ENCODE measurements at regions not wholly inside any gene's neighbourhood (a gene's known extent, or its start where the extent isn't known, plus 50 kb on each side); places are given as distances from the start of the nearest gene placed in this dataset.

GRCh38 chr21:39105341-39105765 is 77.9 kb downstream of the PSMG1 start:
- no peak for DNase-seq

- no peak for DNase-seq
These were observed 78.3 kb downstream of the PSMG1 start for GRCh38 chr21:39104911-39105310.

- DNase-seq: no peak
These were observed 79.6 kb downstream of the PSMG1 start for GRCh38 chr21:39103689-39104088.

- DNase-seq: no peak
These were observed 83.4 kb downstream of the PSMG1 start for GRCh38 chr21:39099859-39100258.

DNA sequence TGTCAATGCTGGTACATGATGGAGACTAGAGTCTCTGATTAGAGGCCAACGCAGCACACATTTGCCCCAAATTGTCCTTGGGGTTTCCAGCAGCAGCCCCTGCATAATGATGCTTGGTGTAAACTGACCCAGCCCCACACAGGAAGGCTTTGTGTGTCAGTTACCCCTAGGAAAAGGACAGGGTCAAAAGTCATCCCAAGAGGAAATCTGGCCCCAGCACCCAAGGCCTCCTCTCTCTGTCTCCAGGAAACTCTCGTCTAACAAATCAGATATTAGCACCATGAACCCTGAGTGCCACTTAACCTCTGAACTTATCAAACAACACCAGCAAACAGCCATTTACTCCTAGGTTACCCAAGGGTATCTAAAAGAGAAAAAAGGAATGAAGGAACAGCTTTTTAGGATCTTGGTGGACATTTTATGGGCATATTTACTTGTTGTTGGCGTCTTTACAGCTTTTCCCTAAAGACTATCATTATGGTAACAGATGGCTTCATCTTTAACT is 84.5 kb downstream of the PSMG1 start:
- DNase-seq: no peak

DNA sequence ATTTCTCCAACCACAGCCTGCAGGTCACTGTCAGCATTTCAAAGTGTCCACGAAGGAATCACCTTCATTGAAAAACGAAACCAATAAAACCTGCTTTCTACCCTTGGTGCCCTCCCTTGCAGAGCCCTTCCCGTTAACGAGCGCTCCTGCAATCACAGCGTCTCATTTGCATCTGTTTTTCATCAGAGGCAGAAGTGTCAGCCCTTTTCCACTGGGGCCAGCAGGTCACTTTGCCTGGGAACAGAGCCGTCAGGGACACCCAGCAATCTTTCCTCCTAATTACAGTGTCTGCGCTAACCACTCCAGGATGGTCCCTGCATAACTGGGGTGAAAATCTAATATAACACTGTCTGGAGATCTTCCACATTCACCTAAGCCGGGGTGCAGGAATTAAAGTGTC is 85.3 kb downstream of the PSMG1 start:
- DNase-seq: no peak

DNA sequence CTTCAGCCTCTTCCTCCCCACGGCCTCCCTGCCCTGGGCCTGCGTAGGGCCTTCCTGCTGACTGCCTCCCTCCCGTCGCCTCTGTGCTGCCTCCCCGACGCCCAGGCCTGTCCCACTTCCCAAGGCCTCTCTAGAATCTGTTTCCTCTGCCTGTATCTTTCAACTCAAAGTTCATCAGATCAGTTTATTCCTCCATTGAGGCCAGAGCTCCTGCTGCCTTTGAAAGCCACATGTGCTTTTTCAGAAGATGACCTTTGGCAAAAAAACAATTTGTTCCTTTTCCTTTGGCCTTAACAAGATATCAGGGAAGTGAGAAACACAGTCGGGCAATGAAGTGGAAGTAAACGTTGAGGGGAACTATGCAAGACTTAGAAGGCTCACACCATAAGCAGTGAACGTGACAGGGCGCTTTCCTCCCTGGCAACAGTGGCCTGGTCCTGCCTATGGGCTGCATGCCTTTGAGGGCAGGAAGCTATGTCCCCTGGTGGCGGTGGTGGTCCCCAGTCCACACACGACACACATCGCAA is 85.9 kb downstream of the PSMG1 start:
- DNase-seq: peak in 1 of 2 donors; percentile 51

- no peak for DNase-seq
These were observed 86.5 kb downstream of the PSMG1 start for GRCh38 chr21:39096754-39097153.

- DNase-seq: no peak
These were observed 87.6 kb downstream of the PSMG1 start for GRCh38 chr21:39095681-39096080.

- DNase-seq: no peak
These were observed 88.2 kb downstream of the PSMG1 start for GRCh38 chr21:39094847-39095579.

- peak; percentile 31 to 62 for DNase-seq
These were observed 89.0 kb downstream of the PSMG1 start for GRCh38 chr21:39094087-39094780.

DNA sequence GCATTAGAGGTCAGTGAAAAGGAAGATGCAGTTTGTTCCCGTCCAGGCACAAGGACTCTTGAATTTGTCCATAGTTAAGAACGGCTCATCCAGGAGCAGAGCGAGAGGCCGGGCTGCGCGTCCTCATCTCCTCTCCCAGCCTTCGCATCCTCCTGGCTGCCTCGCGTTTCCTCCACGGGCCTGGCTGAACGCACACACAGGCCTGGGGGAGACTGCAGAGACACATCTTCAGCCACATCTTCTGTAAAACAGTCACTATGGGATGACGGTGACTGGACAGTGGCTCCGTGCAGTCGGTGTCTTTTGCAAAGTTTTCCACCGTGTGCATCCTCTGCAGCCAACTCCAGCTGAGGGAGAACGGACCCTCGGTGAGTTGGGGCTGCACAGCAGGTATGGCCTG is 89.7 kb downstream of the PSMG1 start:
- no peak for DNase-seq

- no peak for DNase-seq
These were observed 94.3 kb downstream of the PSMG1 start for GRCh38 chr21:39088831-39089380.

DNA sequence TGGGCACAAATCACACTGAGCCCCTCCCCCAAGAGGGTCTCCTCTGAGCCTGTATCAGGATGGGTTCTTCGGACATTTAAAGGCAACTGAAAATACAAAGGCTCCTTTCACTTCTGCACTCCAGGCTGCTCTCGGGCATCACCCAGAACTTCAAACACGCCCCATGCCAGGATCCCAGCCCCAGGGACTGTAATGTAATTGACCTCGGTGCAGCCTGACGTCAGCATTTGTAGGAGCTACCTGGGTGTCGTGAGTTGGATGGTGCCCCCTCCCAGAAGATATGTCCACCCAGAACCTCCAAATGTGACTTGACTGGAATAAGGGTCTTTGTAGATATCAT is 95.2 kb downstream of the PSMG1 start:
- DNase-seq: no peak

DNA sequence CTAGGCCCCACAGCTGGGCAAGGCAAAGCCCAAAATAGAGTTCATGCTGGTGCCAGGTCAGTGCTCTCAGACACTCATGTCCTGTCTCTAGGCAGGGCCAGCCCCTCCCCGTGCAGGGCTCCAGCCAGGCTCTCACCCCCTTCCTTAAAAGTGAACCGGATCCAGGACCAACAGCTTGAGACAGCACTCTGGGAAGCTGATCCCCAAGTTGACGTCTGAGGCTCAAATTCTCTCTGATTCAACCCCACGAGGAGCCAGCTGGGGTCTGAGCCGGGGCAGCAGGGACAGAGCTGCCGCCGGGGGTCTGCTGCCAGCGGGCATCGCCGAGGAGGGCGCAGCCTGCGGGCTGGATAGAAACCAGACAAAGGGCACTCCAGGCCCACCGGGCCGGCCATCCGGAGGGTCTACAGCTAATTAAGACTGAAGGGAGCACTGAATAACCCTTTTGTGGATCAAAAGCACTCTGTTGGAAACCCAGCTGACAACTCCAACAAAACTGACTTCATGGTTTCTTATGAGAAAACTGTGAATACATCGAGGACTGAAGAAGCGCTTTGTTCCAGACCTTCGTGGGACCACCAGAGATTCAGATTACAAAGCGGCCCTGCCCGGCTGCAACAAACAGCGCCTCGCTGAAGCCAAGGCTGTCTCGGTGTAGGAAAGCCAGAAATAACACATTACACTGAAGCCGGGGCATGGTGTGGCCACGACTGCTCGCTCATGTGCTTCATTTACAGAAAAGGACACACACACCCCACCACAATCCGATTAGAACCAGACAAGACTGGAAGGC is 95.8 kb downstream of the PSMG1 start:
- DNase-seq: no peak

DNA sequence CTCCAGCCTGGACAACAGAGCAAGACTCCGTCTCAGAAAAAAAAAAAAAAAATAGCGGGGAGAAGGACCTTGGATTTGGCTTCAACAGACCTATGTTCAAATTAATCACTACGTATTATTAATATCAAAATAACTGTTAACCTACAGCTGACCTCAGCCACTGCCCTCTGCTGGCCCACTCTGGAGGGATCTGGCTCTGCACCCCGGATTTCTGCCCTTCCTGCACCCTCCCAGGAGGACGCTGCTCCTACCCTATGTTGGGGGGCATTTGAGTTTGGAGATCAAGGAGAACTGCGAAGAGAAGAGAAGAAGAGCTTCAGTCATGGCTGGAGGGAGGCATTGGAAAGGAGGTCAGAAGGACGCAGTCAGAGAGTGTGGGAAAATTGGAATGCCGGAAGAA is 96.7 kb downstream of the PSMG1 start:
- no peak for DNase-seq

DNA sequence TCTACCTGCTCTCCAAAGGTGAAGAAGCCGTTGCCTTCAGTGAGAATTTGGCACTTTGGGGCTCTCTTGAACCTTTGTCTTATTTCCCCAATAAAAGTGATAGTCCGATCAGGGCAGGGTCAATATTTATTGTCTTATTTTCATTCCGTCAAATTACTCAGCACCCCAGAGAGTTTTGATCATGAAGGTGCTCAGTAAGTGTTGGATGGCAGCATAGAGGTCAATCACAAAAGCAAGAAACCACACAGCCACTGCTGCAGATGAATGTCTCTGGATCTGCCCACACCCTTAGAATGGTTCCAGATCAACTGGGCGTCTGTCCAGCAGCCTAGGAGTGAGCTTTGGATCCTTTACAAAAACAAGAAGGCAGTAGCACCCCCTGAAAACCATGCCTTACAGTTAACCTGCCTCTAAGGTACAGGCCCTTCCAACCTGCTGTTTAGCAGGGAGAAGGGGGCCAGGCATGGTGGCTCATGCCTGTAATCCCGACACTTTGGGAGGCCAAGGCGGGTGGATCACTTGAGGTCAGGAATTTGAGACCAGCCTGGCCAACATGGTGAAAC is 97.3 kb downstream of the PSMG1 start:
- DNase-seq: no peak

- DNase-seq: no peak
These were observed 98.1 kb downstream of the PSMG1 start for GRCh38 chr21:39084979-39085729.

DNA sequence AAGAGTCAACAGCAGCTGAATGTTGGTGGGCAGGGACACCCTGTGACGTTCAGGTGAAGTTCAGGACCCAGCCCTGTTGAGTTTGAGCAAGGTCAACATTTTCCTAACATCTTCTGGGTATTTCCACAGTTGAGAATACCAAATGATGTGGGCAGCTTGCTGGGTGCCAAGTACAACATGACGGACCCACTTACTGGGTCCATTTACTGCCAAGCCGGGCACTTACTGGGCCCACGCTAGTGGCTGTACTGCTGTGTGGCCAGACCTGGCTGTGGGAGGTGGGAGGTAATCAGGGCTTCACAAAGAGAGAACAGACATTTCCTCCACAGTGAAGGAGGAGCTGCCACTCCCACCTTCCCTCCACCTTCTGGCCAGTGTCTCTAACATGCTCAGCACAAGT is 99.2 kb downstream of the PSMG1 start:
- no peak for DNase-seq

DNA sequence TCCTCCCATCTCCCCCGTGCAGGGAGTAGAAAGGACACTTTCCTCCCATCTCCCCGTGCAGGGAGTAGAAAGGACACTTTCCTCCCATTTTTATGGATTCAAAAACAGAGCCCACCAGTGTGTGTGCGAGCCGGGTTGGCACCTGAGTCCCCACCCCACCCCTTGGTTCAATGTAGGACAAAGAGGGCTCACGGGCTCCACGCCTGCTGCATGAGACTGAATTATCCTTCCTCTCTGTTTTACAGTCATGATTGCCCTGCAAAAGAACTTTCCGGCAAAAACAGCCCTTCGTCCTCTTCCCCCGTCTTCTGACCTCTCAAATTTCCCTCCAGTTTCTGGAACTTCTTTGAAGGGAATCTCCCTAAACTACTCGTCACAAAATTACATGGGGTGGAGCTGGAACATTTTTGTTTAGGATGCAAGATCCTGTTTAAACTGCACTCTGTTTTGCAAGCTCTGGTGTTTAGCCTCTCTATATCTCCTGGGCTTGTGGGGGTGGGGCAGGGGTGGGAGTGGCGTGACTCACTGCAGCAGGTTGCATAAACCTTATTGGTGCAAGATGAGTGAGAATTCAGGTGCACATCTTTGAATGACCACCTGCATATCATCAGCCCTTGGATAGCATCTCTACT is 99.8 kb downstream of the PSMG1 start:
- no peak for DNase-seq

- no peak for DNase-seq
These were observed 100.4 kb downstream of the PSMG1 start for GRCh38 chr21:39082656-39083376.

All from CD4-positive, alpha-beta T cell treated with Interleukin-4 for 1 hour (primary cell).